22Rv1 (cell line): ENCODE measurements at regions not wholly inside any gene's neighbourhood (a gene's known extent, or its start where the extent isn't known, plus 50 kb on each side); places are given as distances from the start of the nearest gene placed in this dataset.

Experiments used
- CTCF ChIP-seq: fragments of 450-650 bp; IDR thresholded peaks from 2 replicates; pipeline ENCODE4 v1.5.1; 2017; ENCODE audit warnings: mild to moderate bottlenecking
- ZFX ChIP-seq: fragments of 450-650 bp; IDR thresholded peaks from 2 replicates; pipeline ENCODE4 v1.6.1; 2017; ENCODE audit warnings: antibody characterized with exemption, borderline replicate concordance

GRCh38 chr11:26096451-26096850 is 235.5 kb upstream of the ANO3 start:
- no peak for TF ChIP-seq CTCF
- TF ChIP-seq ZFX: no peak
